Erythroblast (primary cell): ENCODE measurements at regions not wholly inside any gene's neighbourhood (a gene's known extent, or its start where the extent isn't known, plus 50 kb on each side); places are given as distances from the start of the nearest gene placed in this dataset.
"Not testable (repeated sequence)": the region's sequence is repeated elsewhere in the genome, so short reads cannot be mapped to it uniquely, and the experiment has no call there.

Source experiments
- DNase-seq, 2 experiments: peaks; one replicate each; lab custom pipeline; 2025; lab: John Stamatoyannopoulos, UW
- GATA1 ChIP-seq: IDR thresholded peaks from 2 replicates; pipeline ENCODE4 v1.6.1; 2011; ENCODE audit warnings: low read depth, mild to moderate bottlenecking, control low read depth, low read length, moderate library complexity
- POLR2A ChIP-seq: IDR thresholded peaks from 2 replicates; pipeline ENCODE4 v1.6.1; 2011; ENCODE audit warnings: mild to moderate bottlenecking, low read length

DNA sequence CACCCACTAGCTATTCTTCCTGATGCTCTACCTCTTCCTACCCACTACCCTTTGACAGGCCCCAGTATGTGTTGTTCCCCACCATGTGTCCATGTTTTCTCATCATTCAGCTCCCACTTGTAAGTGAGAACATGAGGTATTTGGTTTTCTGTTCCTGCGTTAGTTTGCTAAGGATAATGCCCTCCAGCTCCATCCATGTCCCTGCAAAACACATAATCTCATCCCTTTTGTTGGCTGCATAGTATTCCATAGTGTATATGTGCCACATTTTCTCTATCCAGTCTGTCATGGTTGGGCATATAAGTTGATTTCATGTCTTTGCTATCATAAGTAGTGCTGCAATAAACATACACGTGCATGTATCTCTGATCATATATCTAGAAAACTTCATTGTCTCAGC, 218.3 kb upstream of the STXBP5 start:
- no peak for DNase-seq
- TF ChIP-seq GATA1 (no peak), POLR2A (no peak)

- DNase-seq = not testable (repeated sequence)
Measured at GRCh38 chr6:146987938-146988337, 216.3 kb upstream of the STXBP5 start.

- no peak for TF ChIP-seq POLR2A
- no peak for TF ChIP-seq GATA1
- DNase-seq = no peak
Measured at GRCh38 chr6:146989860-146990259, 214.4 kb upstream of the STXBP5 start.

DNA sequence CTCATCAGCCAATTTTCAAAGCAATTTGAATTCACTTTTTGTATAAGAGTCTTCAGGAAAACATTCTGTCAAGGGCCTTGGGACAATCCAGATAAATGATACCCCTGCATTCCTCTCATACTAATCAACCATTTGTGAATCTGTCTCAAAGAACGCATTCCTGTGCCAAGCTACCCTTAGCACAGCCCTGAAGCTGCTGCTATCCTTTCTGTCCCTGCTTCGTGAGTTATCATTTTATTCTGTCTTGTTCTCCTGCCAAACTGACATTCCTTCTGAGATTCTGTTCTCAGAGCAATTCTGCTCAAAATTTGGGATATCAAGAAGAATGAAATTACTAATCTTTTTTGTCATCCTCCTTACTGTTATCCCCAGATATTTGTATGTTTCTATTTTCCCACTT, 213.9 kb upstream of the STXBP5 start:
- DNase-seq = no peak
- TF ChIP-seq GATA1 = no peak
- no peak for TF ChIP-seq POLR2A

DNA sequence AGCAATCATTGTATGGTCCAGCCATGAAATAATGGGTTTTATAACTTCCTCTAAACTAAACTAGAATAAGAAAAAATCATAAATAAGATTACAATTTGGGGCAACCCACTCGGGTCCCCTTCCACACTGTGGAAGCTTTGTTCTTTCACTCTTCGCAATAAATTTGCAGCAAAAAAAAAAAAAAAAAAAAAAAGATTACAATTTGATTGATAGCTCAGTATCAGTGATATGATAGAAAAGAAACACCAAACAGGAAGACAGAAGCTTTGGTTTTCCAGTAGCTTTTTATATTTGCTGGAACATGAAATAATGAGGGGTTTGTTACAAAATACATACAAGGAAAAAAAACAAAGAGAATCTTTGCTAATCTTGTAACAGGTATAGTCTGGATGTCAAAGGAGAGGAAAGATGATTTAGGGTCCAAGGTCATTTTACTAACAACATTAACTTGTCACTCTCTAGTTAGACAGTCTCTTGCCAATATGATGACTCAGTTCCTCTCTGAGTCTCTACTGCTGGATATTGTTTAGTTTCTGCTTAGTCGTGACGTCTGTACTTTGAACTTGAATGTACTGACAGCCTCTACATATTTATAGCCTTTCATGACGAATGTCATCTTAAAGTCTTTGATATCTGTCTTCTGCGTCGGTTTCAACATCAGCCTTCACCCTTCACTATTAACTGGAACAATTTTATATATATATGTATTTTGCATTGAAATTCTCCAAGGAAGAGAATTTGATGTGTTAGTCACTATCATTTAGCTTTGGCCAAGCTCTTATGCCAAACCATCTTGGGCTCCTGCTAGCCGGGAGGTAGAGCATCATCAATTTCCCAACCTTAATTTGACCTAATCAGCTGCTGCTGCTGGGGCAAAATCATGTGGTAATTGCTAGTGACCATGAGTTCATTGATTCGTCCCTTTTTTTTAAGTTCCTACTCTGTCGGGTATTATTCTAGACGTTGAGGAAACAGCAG, 213.1 kb upstream of the STXBP5 start:
- no peak for TF ChIP-seq POLR2A
- TF ChIP-seq GATA1 = no peak
- DNase-seq = peak in 1 of 2 experiments; percentile 30

DNA sequence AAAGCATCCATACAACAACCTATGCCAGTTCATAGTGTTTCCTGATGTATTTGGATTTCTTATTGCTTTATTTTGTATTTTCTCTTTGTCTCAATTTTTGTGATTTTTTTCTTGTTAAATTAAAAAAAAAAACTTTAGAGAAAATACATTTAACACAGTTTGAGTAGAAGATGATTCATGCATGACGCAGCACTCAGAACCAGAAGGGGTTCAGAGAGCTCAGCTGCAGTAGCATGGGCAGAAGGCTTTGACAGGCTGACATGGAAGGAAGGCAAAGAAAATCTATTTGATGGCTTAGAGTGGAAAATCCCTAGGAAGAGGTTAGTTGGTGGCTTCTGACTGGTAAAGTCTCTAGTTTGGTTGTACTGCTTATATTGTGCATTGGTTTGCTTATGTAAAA, 207.2 kb upstream of the STXBP5 start:
- TF ChIP-seq GATA1 (no peak), POLR2A (no peak)
- peak in 1 of 2 experiments; percentile 56 for DNase-seq

- TF ChIP-seq POLR2A = no peak
- DNase-seq = no peak
Measured at GRCh38 chr6:146999766-147000165, 204.5 kb upstream of the STXBP5 start.

DNA sequence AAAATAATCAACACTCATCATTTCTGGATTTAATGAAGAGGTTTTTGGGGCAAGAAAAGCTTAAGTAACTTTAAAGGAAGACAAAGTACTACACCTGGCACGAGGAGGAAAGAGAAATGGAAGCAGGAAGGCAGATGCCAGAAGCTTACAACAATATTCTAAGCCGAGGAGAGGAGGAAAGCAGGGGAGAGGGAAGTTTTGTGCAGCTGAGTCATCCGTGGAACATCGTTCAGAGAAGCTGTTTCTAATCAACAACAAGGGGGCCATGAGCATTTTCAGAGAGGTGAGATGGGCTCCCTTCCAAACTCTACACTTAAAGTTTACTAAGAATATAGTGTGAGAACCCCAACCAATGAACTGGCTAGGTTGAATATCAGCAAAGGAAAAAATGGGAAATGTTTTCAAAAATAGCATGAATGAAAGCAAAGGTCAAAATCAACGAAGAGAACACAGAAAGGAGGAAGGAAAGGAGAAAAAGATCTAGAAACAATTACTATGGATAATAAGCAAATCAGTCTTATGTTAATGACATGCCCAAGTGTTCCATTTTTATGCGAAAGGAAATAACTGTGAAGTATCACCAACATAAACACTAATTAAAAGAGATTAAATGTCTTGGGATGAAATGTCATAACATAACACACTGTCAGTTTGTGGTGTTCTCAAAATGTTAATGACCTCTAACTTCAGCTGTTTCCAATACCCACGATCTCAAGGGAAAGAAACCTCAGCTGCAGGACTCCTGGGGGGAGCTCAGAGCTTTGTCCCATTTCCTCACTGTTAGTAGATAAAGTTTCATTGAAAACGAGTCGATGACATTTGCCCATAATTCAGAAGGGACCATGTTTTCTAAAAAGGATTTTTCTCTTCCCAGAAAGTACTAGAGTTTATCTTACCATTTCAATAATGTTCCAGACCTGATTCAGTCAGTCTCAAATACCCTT, 203.4 kb upstream of the STXBP5 start:
- peak in 1 of 2 experiments; percentile 36 for DNase-seq
- TF ChIP-seq GATA1 = no peak
- no peak for TF ChIP-seq POLR2A

DNA sequence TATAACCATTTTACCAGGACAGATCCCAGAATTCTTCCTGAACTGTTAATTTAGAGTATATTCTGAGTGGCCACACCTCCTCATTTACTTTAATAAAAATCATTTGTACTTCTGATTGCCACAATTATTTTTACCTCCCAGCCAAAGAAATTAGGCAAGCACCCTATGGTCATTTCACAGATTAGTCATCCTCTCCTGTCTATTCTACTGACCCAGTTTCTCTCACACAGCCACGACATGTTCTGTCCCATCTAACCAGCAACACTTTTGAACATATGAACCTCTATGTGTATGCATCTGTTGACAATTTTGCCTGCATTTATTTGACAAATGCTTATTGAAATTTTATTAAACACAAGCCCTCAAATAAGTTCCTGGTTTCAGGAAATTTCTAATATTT, 202.6 kb upstream of the STXBP5 start:
- no peak for DNase-seq
- TF ChIP-seq POLR2A (no peak), GATA1 (no peak)

DNA sequence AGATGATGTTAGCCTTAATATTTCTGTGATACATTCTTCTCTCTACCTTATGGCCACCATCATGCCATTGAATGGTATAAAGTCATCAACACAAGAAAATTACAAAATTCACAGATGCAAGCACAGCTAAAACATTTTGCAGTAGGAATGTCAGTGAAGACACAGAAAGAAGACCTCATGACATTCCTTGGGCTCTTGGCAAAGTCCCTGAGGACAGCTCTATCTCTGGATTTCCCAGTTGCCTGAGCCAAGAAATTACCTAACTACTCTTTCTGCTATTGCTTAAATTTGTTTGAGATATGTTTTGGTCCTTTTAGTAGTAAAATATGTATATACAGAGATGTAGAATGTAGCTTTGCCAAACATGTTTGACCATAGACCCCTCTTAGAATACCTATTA, 201.0 kb upstream of the STXBP5 start:
- TF ChIP-seq GATA1 (no peak), POLR2A (no peak)
- no peak for DNase-seq

DNA sequence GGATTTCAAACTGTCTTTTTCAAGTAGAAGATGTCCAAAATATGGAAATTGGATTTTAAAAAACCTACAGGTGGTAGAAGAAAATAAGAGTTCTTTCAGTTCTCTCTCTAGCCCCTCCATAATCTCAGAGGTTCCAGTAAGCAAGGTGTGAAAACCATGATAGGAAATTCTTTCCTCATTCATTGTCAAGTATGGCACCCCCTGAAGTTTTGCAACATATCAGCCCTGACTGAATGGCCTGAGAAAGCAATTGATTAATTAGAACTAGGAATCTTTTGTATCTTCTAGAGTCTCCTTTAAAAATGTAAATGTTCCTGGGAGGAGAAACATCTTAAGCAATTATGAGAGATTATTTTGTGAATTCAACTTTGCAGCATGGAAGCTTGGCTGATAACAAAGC, 198.7 kb upstream of the STXBP5 start:
- DNase-seq = peak; percentile 40 to 54
- no peak for TF ChIP-seq POLR2A
- TF ChIP-seq GATA1 = no peak

DNA sequence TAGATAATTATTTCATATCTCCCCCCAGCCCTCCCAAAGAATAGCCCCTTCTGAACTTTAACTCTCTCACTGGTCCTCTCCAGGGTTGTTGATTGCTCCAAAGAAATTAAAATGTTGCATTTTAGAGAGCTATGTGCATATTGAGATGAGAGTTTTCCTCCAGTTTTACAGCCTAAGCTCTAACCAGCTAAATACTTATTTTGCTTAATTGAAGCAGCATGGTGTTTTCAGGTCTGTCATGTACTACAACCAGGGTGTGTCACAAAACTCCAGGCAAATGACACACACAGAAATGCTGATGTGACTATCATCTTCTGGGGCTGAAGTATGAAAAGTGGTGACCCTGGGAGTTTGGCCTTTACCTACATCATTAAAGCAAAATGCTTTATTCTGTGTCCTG, 196.8 kb upstream of the STXBP5 start:
- TF ChIP-seq POLR2A (no peak), GATA1 (no peak)
- peak in 1 of 2 experiments; percentile 10 for DNase-seq

- DNase-seq = no peak
- TF ChIP-seq POLR2A (no peak), GATA1 (no peak)
Measured at GRCh38 chr6:147009358-147009757, 194.9 kb upstream of the STXBP5 start.

DNA sequence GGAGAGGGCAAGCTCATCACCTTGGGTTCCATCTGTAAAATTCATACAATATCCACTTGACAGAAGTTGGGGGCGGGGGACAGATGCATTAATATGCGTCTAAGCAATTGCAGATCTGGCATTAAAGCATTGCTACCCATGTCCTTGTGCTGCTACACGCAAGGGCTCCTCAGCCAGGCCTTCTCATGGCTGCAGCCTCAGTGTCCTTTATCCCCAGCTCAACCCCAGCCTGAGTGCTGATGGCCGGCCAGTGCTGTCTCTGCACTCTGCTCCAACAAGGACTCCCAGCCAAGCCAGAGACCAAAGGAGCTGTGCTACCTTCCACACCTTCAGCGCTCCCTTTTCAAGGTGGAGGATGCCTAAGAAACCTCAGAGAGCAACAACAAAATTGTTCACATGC, 188.5 kb upstream of the STXBP5 start:
- no peak for TF ChIP-seq GATA1
- no peak for TF ChIP-seq POLR2A
- no peak for DNase-seq

DNA sequence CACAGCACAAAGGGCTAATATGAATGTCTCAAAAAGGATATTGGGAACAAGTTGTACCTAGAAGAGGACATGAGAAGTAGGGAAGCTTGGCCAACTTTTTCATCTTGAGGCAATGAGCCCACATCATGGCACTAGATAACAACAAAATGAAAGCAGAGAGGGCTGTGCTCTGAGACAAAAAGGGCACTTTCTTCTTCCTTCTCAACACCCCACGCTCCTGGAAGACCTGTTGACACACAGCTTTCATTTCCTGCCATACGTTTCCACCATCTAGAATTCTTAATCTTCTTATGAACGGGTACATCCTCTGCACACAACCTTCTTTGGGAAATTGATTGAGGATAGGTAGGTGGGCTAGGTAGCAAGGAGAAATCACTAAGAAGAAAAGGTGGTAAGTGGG, 187.8 kb upstream of the STXBP5 start:
- no peak for DNase-seq
- TF ChIP-seq GATA1 (no peak), POLR2A (no peak)
